ENCODE measurements at regions not wholly inside any gene's neighbourhood (a gene's known extent, or its start where the extent isn't known, plus 50 kb on each side); places are given as distances from the start of the nearest gene placed in this dataset.

GRCh38 chr4:114177628-114178027, 198.2 kb upstream of the ARSJ start:
- DNase-seq (ENCODE audit: low spot score): no peak

GRCh38 chr4:114178392-114178791, 198.9 kb upstream of the ARSJ start:
- DNase-seq (ENCODE audit: low spot score): no peak

- DNase-seq (ENCODE audit: low spot score): peak; percentile 29
These were observed 201.0 kb upstream of the ARSJ start for GRCh38 chr4:114180481-114180880.

GRCh38 chr4:114184901-114185300, 205.5 kb upstream of the ARSJ start:
- no peak for DNase-seq (ENCODE audit: low spot score)

- DNase-seq (ENCODE audit: low spot score): no peak
These were observed 208.1 kb upstream of the ARSJ start for GRCh38 chr4:114187592-114187991.

- DNase-seq (ENCODE audit: low spot score): no peak
These were observed 212.0 kb upstream of the ARSJ start for GRCh38 chr4:114191496-114191895.

- no peak for DNase-seq (ENCODE audit: low spot score)
These were observed 213.4 kb upstream of the ARSJ start for GRCh38 chr4:114192854-114193253.

- no peak for DNase-seq (ENCODE audit: low spot score)
These were observed 214.4 kb upstream of the ARSJ start for GRCh38 chr4:114193624-114194399.

- DNase-seq (ENCODE audit: low spot score): no peak
These were observed 217.2 kb upstream of the ARSJ start for GRCh38 chr4:114196606-114197005.

- DNase-seq (ENCODE audit: low spot score): no peak
These were observed 220.6 kb upstream of the ARSJ start for GRCh38 chr4:114200026-114200425.

GRCh38 chr4:114205261-114205660, 225.8 kb upstream of the ARSJ start:
- DNase-seq (ENCODE audit: low spot score): no peak

GRCh38 chr4:114208574-114209151, 229.2 kb upstream of the ARSJ start:
- DNase-seq (ENCODE audit: low spot score): no peak

- DNase-seq (ENCODE audit: low spot score): no peak
These were observed 230.1 kb upstream of the ARSJ start for GRCh38 chr4:114209584-114209983.

GRCh38 chr4:114211556-114211955, 232.1 kb upstream of the ARSJ start:
- no peak for DNase-seq (ENCODE audit: low spot score)

- no peak for DNase-seq (ENCODE audit: low spot score)
These were observed 237.8 kb upstream of the ARSJ start for GRCh38 chr4:114217150-114217817.

GRCh38 chr4:114223580-114223979, 244.1 kb upstream of the ARSJ start:
- DNase-seq (ENCODE audit: low spot score): no peak

GRCh38 chr4:114225436-114225835, 246.0 kb upstream of the ARSJ start:
- DNase-seq (ENCODE audit: low spot score): no peak

- no peak for DNase-seq (ENCODE audit: low spot score)
These were observed 246.7 kb upstream of the ARSJ start for GRCh38 chr4:114226179-114226578.

GRCh38 chr4:114226968-114227760, 247.7 kb upstream of the ARSJ start:
- DNase-seq (ENCODE audit: low spot score): no peak

- DNase-seq (ENCODE audit: low spot score): peak; percentile 13
These were observed 250.3 kb upstream of the ARSJ start for GRCh38 chr4:114229706-114230105.

- DNase-seq (ENCODE audit: low spot score): no peak
These were observed 256.8 kb upstream of the ARSJ start for GRCh38 chr4:114236171-114236769.

GRCh38 chr4:114237997-114238396, 258.6 kb upstream of the ARSJ start:
- DNase-seq (ENCODE audit: low spot score): no peak
